ENCODE measurements at regions not wholly inside any gene's neighbourhood (a gene's known extent, or its start where the extent isn't known, plus 50 kb on each side); places are given as distances from the start of the nearest gene placed in this dataset.

DNA sequence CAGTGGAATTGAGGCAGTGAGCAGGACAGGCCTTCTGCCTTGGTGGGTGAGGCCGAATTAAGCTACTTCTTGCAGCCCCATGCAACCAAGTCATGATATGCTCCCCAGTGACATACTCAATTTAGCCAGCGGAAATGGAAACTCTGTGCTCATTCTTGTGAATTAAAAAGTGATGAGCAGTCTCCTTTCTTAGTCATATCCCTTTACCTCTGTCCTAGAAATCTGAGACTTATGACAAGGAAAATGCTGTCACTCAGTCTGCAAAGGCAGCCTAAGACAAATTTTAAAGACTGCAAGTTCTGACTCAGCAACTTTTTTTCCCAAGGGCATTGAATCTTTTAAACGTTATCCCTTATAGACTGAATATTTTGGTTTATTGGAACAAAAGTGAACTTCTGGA lies 218.2 kb downstream of the SH3BP4 start:
- POLR2A ChIA-PET = no interaction called here
- peak; percentile 27 for DNase-seq (ENCODE audit: low read depth, low spot score)

GRCh38 chr2:235170536-235171521 lies 219.0 kb downstream of the SH3BP4 start:
- TF ChIP-seq, protein P1, sequence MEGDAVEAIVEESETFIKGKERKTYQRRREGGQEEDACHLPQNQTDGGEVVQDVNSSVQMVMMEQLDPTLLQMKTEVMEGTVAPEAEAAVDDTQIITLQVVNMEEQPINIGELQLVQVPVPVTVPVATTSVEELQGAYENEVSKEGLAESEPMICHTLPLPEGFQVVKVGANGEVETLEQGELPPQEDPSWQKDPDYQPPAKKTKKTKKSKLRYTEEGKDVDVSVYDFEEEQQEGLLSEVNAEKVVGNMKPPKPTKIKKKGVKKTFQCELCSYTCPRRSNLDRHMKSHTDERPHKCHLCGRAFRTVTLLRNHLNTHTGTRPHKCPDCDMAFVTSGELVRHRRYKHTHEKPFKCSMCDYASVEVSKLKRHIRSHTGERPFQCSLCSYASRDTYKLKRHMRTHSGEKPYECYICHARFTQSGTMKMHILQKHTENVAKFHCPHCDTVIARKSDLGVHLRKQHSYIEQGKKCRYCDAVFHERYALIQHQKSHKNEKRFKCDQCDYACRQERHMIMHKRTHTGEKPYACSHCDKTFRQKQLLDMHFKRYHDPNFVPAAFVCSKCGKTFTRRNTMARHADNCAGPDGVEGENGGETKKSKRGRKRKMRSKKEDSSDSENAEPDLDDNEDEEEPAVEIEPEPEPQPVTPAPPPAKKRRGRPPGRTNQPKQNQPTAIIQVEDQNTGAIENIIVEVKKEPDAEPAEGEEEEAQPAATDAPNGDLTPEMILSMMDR (IDR thresholded peaks at IDR 0.05) = no peak
- TF ChIP-seq REST (IDR thresholded peaks at IDR 0.05; ENCODE audit: insufficient read depth in 1 of 2, low read depth in 2 of 2, low read length in 1 of 2) = no peak
- no peak for TF ChIP-seq SIN3A (IDR thresholded peaks at IDR 0.05; ENCODE audit: borderline replicate concordance, insufficient read depth, low read depth, low read length)
- peak; percentile 92 for TF ChIP-seq TCF7L2 (IDR thresholded peaks at IDR 0.05; ENCODE audit: low read depth, low read length)
- TF ChIP-seq POLR2AphosphoS5 (IDR thresholded peaks at IDR 0.05; ENCODE audit: low read depth, low read length) = no peak
- no peaks in the 10 kb centered on the region for H3K36me3 ChIP-seq (ENCODE audit: control insufficient read depth, insufficient read depth, low read length)
- no peak overlapping the region for H3K4me3 ChIP-seq (ENCODE audit: low read depth in 2 of 2, low read length in 2 of 2)
- in situ Hi-C loops (cut with HindIII; ENCODE audit: low pct_unique_long_range_greater_than_20kb, low sequenced_read_pairs) (no loop called here), intact Hi-C loops (cut with micrococcal nuclease; ENCODE audit: unreplicated experiment) (no loop called here)
- CTCF ChIA-PET = no interaction called here
- BruUV-seq (replicated peaks) = no TSS peak
- H3K4me1 ChIP-seq (ENCODE audit: control insufficient read depth, insufficient read depth, low read length) = peaks cover 19% of the 10 kb centered on the region
- DNase-seq (ENCODE audit: low read depth, low spot score) = no peak
- H3K27me3 ChIP-seq (ENCODE audit: control insufficient read depth, insufficient read depth, low read length) = no peaks in the 10 kb centered on the region
- POLR2A ChIA-PET = no interaction called here
- H3K9me3 ChIP-seq (ENCODE audit: control insufficient read depth, insufficient read depth, low read depth, low read length) = no peaks in the 10 kb centered on the region
- ATAC-seq = peak; percentile 80
- no peak overlapping the region; the same call in 1 of the 2 replicates for H3K27ac ChIP-seq (ENCODE audit: low read length)

More for the DNA sequence above, 218.2 kb downstream of the SH3BP4 start:
- Histone ChIP-seq H3K36me3 (ENCODE audit: control insufficient read depth, insufficient read depth, low read length) (no peaks in the 10 kb centered on the region), H3K4me3 (ENCODE audit: low read depth in 2 of 2, low read length in 2 of 2) (no peak overlapping the region), H3K27me3 (ENCODE audit: control insufficient read depth, insufficient read depth, low read length) (no peaks in the 10 kb centered on the region), H3K27ac (ENCODE audit: low read length) (no peak overlapping the region), H3K4me1 (ENCODE audit: control insufficient read depth, insufficient read depth, low read length) (peaks cover 19% of the 10 kb centered on the region), H3K9me3 (ENCODE audit: control insufficient read depth, insufficient read depth, low read depth, low read length) (no peaks in the 10 kb centered on the region)
- no peak for ATAC-seq
- intact Hi-C loops (cut with micrococcal nuclease; ENCODE audit: unreplicated experiment) = no loop called here
- TF ChIP-seq REST (IDR thresholded peaks at IDR 0.05; ENCODE audit: insufficient read depth in 1 of 2, low read depth in 2 of 2, low read length in 1 of 2) (no peak), SIN3A (IDR thresholded peaks at IDR 0.05; ENCODE audit: borderline replicate concordance, insufficient read depth, low read depth, low read length) (no peak), POLR2AphosphoS5 (IDR thresholded peaks at IDR 0.05; ENCODE audit: low read depth, low read length) (no peak), TCF7L2 (IDR thresholded peaks at IDR 0.05; ENCODE audit: low read depth, low read length) (no peak)
- TF ChIP-seq, protein P1 (IDR thresholded peaks at IDR 0.05) = no peak
- in situ Hi-C loops (cut with HindIII; ENCODE audit: low pct_unique_long_range_greater_than_20kb, low sequenced_read_pairs) = no loop called here
- CTCF ChIA-PET = no interaction called here
- no TSS peak for BruUV-seq (replicated peaks)
